Retinal pigment epithelial cell (primary cell): ENCODE measurements at regions not wholly inside any gene's neighbourhood (a gene's known extent, or its start where the extent isn't known, plus 50 kb on each side); places are given as distances from the start of the nearest gene placed in this dataset.
A peak's percentile ranks its signal among the peaks of the same experiment; 100 is the strongest.

Experiments
- DNase-seq: peaks from one replicate; pipeline ENCODE4 v3.0.0-alpha.2; 2010; ENCODE audit warnings: low read depth
- H3K4me3 ChIP-seq: 2 replicates; pipeline ENCODE4 v1.5.1; 2011; ENCODE audit warnings: mild to moderate bottlenecking, low read length, control low read depth, moderate library complexity
- TF ChIP-seq, protein P1 (sequence below): conservative IDR thresholded peaks from 2 replicates; pipeline ENCODE4 v1.5.1; 2011; ENCODE audit warnings: low read depth, low read length, control low read depth, inconsistent platforms

DNA sequence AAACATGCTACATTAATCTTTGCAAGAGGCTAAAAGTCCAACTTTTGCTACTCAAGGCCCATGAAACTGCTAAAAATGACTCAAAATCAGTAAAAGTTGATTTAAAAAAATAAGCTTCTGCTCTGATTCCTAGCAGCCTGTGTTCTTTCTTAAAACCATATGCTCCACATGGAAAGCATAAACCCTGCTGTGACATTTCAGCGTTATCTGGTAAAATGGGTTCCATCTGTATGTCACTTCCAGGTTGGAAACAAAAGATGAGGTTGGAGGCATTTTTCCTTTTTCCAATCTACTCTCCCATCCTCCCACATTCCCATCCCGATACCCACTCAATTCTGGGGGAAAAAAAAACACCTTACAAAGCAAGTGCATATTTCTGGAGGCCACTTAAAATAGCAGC is 439.5 kb downstream of the NEBL start:
- TF ChIP-seq, protein P1, sequence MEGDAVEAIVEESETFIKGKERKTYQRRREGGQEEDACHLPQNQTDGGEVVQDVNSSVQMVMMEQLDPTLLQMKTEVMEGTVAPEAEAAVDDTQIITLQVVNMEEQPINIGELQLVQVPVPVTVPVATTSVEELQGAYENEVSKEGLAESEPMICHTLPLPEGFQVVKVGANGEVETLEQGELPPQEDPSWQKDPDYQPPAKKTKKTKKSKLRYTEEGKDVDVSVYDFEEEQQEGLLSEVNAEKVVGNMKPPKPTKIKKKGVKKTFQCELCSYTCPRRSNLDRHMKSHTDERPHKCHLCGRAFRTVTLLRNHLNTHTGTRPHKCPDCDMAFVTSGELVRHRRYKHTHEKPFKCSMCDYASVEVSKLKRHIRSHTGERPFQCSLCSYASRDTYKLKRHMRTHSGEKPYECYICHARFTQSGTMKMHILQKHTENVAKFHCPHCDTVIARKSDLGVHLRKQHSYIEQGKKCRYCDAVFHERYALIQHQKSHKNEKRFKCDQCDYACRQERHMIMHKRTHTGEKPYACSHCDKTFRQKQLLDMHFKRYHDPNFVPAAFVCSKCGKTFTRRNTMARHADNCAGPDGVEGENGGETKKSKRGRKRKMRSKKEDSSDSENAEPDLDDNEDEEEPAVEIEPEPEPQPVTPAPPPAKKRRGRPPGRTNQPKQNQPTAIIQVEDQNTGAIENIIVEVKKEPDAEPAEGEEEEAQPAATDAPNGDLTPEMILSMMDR, result no peak
- DNase-seq, result no peak
- no peak overlapping the region for H3K4me3 ChIP-seq

DNA sequence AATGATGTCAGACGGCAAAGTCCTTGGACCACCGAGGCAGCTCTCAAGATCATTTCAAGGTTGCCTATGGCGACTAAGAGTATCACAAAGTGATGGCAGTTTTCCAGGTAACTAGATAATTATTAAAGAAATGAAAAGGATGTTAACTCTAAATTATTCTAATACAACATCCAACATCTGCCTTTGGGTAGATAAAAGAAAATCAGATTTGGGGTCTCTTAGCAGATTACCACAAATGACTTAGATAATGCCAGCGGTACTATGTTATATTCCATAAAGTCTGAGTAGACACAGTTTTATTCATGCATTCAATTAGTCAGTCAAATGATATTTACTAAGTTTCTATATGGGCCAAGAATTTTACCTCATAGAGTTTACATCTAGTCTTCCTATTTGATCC is 441.3 kb downstream of the NEBL start:
- DNase-seq, result no peak
- TF ChIP-seq, protein P1, result no peak
- no peak overlapping the region for H3K4me3 ChIP-seq

DNA sequence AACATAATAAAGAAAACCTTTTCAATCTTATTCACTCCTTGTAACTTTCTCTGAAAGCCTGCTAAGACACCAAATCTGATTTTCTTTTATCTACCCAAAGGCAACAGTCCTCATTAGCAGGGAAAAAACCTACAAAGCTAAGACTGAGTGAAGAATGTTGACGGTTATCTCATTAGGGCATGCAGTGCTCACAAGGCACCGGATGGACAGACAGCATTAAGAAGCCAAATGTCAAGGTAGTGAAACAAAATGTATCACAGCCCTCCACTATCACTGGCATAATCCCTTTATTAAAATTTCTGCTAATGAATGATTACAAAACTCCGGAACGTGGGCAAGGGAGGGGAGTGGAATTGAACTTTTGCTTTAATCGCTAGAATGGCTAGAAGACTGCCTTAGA is 442.8 kb downstream of the NEBL start:
- peak; percentile 52 for DNase-seq
- TF ChIP-seq, protein P1, result no peak

DNA sequence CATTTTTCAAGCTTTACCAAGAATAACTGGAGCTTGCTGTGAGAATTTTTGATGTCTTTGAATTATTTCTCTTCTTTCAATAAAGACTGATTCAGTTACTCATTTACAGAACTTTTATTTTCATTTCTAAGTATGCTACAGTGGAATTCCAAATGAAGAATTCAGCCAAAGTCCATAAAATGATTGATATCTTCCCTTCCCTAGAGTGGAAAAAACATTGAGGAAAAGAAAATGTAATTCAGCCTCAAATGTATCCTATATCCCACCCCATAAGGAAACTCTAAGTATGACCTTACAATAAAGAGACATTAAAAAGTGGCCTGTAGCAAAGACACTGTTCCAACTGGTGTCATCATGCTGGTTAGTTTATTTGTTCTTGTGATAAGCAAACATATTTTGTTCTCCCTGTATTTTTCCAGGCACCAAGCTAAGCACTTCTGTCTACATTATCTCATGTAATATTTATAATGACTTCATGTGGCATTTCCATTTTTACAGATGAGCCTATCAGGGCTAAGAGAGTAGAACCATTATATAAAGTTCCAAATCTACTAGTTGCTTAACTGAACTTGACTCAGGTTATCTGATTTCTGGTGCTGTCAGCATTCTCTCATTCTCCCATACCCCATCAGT is 450.4 kb downstream of the NEBL start:
- H3K4me3 ChIP-seq, result no peak overlapping the region
- TF ChIP-seq, protein P1, result no peak
- DNase-seq, result no peak

More for the DNA sequence above, 442.8 kb downstream of the NEBL start:
- H3K4me3 ChIP-seq, result no peak overlapping the region

DNA sequence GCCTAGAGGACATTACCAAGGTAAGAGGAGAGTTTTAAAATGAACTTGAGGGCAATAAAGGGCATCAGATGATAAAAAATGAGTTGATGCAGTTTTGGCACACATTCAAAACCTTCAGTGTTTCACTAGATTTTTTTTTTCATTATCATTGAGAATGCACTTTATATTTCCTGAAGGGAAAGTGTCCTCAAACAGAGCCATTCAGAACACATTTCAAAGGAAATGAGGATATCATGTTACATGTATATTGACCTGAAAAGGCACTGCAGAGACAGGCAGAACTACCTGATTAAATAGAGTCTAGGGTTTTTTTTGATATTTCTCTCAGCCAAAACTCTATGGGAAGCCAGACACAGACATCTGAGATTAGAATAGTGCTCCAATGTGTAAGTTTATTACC is 454.0 kb downstream of the NEBL start:
- TF ChIP-seq, protein P1, result no peak
- no peak overlapping the region for H3K4me3 ChIP-seq

DNA sequence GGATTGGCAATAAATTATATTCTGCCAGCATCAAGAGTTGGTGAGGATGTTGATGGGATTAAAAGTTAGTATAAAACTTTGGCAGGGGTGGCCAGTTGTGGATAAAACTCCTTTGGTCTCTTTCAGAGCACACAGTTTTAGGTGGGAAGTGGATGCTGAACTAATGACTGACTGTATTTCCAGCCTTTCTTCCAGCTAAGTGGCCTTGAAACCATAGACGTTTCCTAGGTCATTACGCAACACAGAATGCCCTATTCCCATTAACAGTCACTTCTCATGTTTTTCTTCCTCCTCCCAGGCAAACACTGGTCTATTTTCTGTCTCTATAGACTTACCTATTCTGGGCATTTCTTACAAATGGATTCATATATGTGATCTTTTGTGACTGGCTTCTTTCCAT is 467.4 kb downstream of the NEBL start:
- H3K4me3 ChIP-seq, result no peak overlapping the region
- no peak for DNase-seq
- TF ChIP-seq, protein P1, result no peak

More for the DNA sequence above, 454.0 kb downstream of the NEBL start:
- no peak for DNase-seq

DNA sequence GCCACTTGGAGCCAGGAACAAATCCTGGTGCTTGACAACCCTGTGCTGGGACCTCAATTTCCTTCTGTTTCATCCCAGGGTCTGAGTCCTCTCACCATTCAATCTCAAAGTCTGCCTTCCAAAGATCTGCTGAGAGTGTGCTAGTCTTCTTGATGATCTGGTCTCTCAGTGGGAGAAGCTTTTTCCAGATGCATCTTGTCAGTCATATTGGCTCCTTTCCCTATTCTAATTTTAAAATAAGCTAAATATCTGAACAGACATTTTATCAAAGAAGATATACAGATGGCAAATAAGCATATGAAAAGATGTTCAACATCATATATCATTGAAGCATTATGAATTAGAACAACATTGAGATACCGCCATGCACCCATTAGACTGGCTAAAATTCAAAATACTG is 469.3 kb downstream of the NEBL start:
- TF ChIP-seq, protein P1, result no peak
- no peak overlapping the region for H3K4me3 ChIP-seq
- no peak for DNase-seq
